A673 (cell line): ENCODE measurements at regions not wholly inside any gene's neighbourhood (a gene's known extent, or its start where the extent isn't known, plus 50 kb on each side); places are given as distances from the start of the nearest gene placed in this dataset.

ENCODE experiments used
- BruUV-seq: library from RNA; stranded (reverse); fragments of 400-500 nt; replicated peaks from 2 replicates; lab custom pipeline; 2021; lab: Mats Ljungman, UMichigan
- CTCF ChIA-PET: fragments of 300-600 bp; sonication (Branson Sonifier 250); formaldehyde crosslinking; loops from one replicate; lab custom pipeline; 2022; ENCODE audit warnings: antibody characterized with exemption; lab: Charles Lee
- POLR2A ChIA-PET: fragments of 300-600 bp; sonication (Branson Sonifier 250); formaldehyde crosslinking; loops from one replicate; lab custom pipeline; 2022; ENCODE audit warnings: antibody characterized with exemption; ENCODE audit not compliant: low non-redundant PET; lab: Charles Lee
- DNase-seq: peaks from one replicate; pipeline ENCODE4 v3.0.0-alpha.2; 2015; ENCODE audit warnings: low spot score
- H3K27ac ChIP-seq: fragments of 200-600 bp; sonication (generic); 2 replicates; pipeline ENCODE4 v1.5.1; 2016; ENCODE audit warnings: mixed run types, low read depth, mild to moderate bottlenecking, mixed read lengths, antibody characterized with exemption, low read length; ENCODE audit not compliant: poor library complexity, severe bottlenecking
- H3K27me3 ChIP-seq: fragments of 200-600 bp; sonication (generic); replicated peaks from 2 replicates; pipeline ENCODE4 v1.6.1; 2017; ENCODE audit warnings: mixed run types, low read depth, mild to moderate bottlenecking, mixed read lengths, antibody characterized with exemption, low read length; ENCODE audit not compliant: insufficient read depth, poor library complexity
- H3K36me3 ChIP-seq: fragments of 200-600 bp; sonication (generic); 2 replicates; pipeline ENCODE4 v1.6.1; 2016; ENCODE audit warnings: mixed run types, mild to moderate bottlenecking, mixed read lengths, antibody characterized with exemption, low read length; ENCODE audit not compliant: insufficient read depth, poor library complexity, severe bottlenecking
- H3K4me1 ChIP-seq: fragments of 200-600 bp; sonication (generic); 2 replicates; pipeline ENCODE4 v1.6.1; 2017; ENCODE audit warnings: mixed run types, mild to moderate bottlenecking, mixed read lengths, antibody characterized with exemption, low read length; ENCODE audit not compliant: insufficient read depth, poor library complexity, severe bottlenecking
- H3K4me3 ChIP-seq: fragments of 200-600 bp; sonication (generic); 2 replicates; pipeline ENCODE4 v1.5.1; 2016; ENCODE audit warnings: low read depth, mixed run types, mild to moderate bottlenecking, mixed read lengths, low read length; ENCODE audit not compliant: poor library complexity, severe bottlenecking
- H3K9me3 ChIP-seq: fragments of 200-600 bp; sonication (generic); 2 replicates; pipeline ENCODE4 v1.6.1; 2016; ENCODE audit warnings: mixed run types, low read depth, mild to moderate bottlenecking, mixed read lengths, antibody characterized with exemption, low read length; ENCODE audit not compliant: poor library complexity, severe bottlenecking
- CTCF ChIP-seq: fragments of 300-800, 200-600 bp; sonication (generic); conservative IDR thresholded peaks from 2 replicates; pipeline ENCODE4 v1.5.1; 2017; ENCODE audit warnings: low read depth, mild to moderate bottlenecking, antibody characterized with exemption, low read length, moderate library complexity, mixed read lengths
- EZH2 ChIP-seq: fragments of 200-600 bp; sonication (generic); IDR thresholded peaks from 2 replicates; pipeline ENCODE4 v1.6.1; 2017; ENCODE audit warnings: borderline replicate concordance, low read depth, mild to moderate bottlenecking, mixed read lengths, antibody characterized with exemption, low read length; ENCODE audit not compliant: poor library complexity, severe bottlenecking
- intact Hi-C: fragments of 100-400 bp; cut with micrococcal nuclease; formaldehyde crosslinking; loops from one replicate; pipeline ENCODE4 v1.10.0; 2022; ENCODE audit not compliant: unreplicated experiment

GRCh38 chr20:11454966-11455799 lies 462.5 kb upstream of the BTBD3 start:
- peak; percentile 92 for DNase-seq
- no peaks in the 10 kb centered on the region for H3K27me3 ChIP-seq
- H3K9me3 ChIP-seq = no peaks in the 10 kb centered on the region
- H3K4me3 ChIP-seq = no peak overlapping the region
- no peaks in the 10 kb centered on the region for H3K36me3 ChIP-seq
- peaks cover 61% of the 10 kb centered on the region for H3K4me1 ChIP-seq
- TSS peak; percentile 86 for BruUV-seq
- POLR2A ChIA-PET = no interaction called here
- CTCF ChIA-PET = no interaction called here
- intact Hi-C loops = no loop called here
- H3K27ac ChIP-seq = peak overlapping the region; percentile 69
- no peak for TF ChIP-seq CTCF
- no peak for TF ChIP-seq EZH2

DNA sequence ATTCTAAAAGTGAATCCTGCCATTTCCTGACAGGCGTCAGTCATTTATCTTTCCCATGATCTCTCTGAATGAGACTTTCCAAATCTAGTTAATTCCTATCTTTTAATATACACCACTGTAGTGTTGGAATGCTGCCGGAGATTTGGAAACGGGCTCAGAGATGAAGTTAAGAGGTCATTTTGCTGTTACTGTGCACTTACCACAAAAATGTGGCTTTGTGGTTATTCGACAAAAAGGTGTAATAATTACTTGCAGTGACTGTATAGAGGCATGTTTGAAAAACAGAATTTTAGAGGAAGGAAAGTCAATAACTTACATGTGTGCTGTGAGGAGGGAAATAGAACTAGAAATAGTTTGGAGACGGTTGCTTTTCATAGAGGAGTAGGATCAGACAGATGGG lies 460.2 kb upstream of the BTBD3 start:
- Histone ChIP-seq H3K4me1 (peaks cover 48% of the 10 kb centered on the region), H3K9me3 (no peaks in the 10 kb centered on the region), H3K27ac (no peak overlapping the region), H3K36me3 (no peaks in the 10 kb centered on the region), H3K27me3 (no peaks in the 10 kb centered on the region), H3K4me3 (no peak overlapping the region)
- ChIA-PET CTCF (no interaction called here), POLR2A (no interaction called here)
- DNase-seq = no peak
- intact Hi-C loops = no loop called here
- TF ChIP-seq CTCF = no peak
- no peak for TF ChIP-seq EZH2
- BruUV-seq = no TSS peak

GRCh38 chr20:11459090-11459890 lies 458.4 kb upstream of the BTBD3 start:
- CTCF ChIA-PET = no interaction called here
- POLR2A ChIA-PET = interaction anchor here (0.6 kb wide), 1 partner anchor 16 kb away, joined by 3 read pairs; no protein-coding TSS in a partner anchor
- TF ChIP-seq CTCF (no peak), EZH2 (no peak)

More at GRCh38 chr20:11459090-11459890, 458.4 kb upstream of the BTBD3 start:
- intact Hi-C loops = no loop called here
- DNase-seq = no peak
- Histone ChIP-seq H3K27me3 (no peaks in the 10 kb centered on the region), H3K27ac (no peak overlapping the region), H3K36me3 (no peaks in the 10 kb centered on the region), H3K4me3 (no peak overlapping the region), H3K4me1 (peaks cover 34% of the 10 kb centered on the region), H3K9me3 (no peaks in the 10 kb centered on the region)
- no TSS peak for BruUV-seq
